Fibroblast of the aortic adventitia (primary cell): ENCODE measurements at regions not wholly inside any gene's neighbourhood (a gene's known extent, or its start where the extent isn't known, plus 50 kb on each side); places are given as distances from the start of the nearest gene placed in this dataset.
A peak's percentile ranks its signal among the peaks of the same experiment; 100 is the strongest.

ENCODE experiments used
- DNase-seq: peaks from one replicate; pipeline ENCODE4 v3.0.0-alpha.2; 2010; ENCODE audit warnings: low read depth
- H3K4me3 ChIP-seq: 2 replicates; pipeline ENCODE4 v1.5.1; 2011; ENCODE audit warnings: low read depth, mild to moderate bottlenecking, control low read depth, low read length, moderate library complexity
- CTCF ChIP-seq: IDR thresholded peaks from 2 replicates; pipeline ENCODE4 v1.5.1; 2011; ENCODE audit warnings: mild to moderate bottlenecking, low read length, control low read depth, inconsistent platforms; ENCODE audit not compliant: insufficient read depth

- TF ChIP-seq CTCF: no peak
- DNase-seq: no peak
- no peak overlapping the region for H3K4me3 ChIP-seq
Measured at GRCh38 chr3:177561769-177562392, 364.6 kb upstream of the TBL1XR1 start.

GRCh38 chr3:177563243-177563780 lies 366.0 kb upstream of the TBL1XR1 start:
- no peak overlapping the region for H3K4me3 ChIP-seq
- DNase-seq: peak; percentile 12
- no peak for TF ChIP-seq CTCF

- no peak for DNase-seq
- H3K4me3 ChIP-seq: no peak overlapping the region
- no peak for TF ChIP-seq CTCF
Measured at GRCh38 chr3:177563792-177564191, 366.5 kb upstream of the TBL1XR1 start.

GRCh38 chr3:177565981-177566380 lies 368.7 kb upstream of the TBL1XR1 start:
- TF ChIP-seq CTCF: no peak
- H3K4me3 ChIP-seq: no peak overlapping the region

GRCh38 chr3:177567833-177568232 lies 370.6 kb upstream of the TBL1XR1 start:
- H3K4me3 ChIP-seq: no peak overlapping the region
- no peak for DNase-seq
- TF ChIP-seq CTCF: no peak

More at GRCh38 chr3:177565981-177566380, 368.7 kb upstream of the TBL1XR1 start:
- no peak for DNase-seq

- no peak overlapping the region for H3K4me3 ChIP-seq
- DNase-seq: no peak
- no peak for TF ChIP-seq CTCF
Measured at GRCh38 chr3:177569193-177569592, 371.9 kb upstream of the TBL1XR1 start.
